Stimulated activated CD8-positive, alpha-beta memory T cell treated with anti-CD3 and anti-CD28 coated beads, Interleukin-4, amount 100 ng/mL, for 24 hours (primary cell): ENCODE measurements at regions not wholly inside any gene's neighbourhood (a gene's known extent, or its start where the extent isn't known, plus 50 kb on each side); places are given as distances from the start of the nearest gene placed in this dataset.

Experiments
- DNase-seq: peaks from one replicate; pipeline ENCODE4 v3.0.0-alpha.2; 2020; ENCODE audit warnings: low read depth

- no peak for DNase-seq
Observed at GRCh38 chr16:5649762-5650743, 552.5 kb upstream of the EEF2KMT start.

DNA sequence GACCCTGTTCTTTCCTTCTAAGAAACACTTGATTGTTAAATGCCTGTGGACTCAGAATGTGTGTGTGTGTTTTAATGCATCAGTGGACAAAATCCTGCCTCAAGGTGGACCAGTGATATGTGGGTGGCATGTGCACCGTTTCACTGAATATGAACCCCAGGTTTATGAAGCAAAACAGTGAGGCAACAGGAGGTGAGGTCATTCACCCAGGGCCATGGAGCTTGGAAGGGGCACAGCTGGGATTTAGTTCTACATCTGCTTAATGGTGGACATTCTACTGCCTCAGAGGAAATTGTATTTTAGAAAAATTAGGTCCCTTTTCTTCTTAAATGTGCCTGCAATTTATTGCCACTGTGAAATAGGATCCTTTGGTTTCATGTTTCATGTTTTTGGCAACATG, 549.5 kb upstream of the EEF2KMT start:
- DNase-seq = no peak

GRCh38 chr16:5643855-5644531, 546.4 kb upstream of the EEF2KMT start:
- no peak for DNase-seq

GRCh38 chr16:5642436-5642835, 544.8 kb upstream of the EEF2KMT start:
- no peak for DNase-seq

- no peak for DNase-seq
Observed at GRCh38 chr16:5642011-5642410, 544.4 kb upstream of the EEF2KMT start.

GRCh38 chr16:5640883-5641282, 543.3 kb upstream of the EEF2KMT start:
- no peak for DNase-seq

- DNase-seq = no peak
Observed at GRCh38 chr16:5639531-5639930, 541.9 kb upstream of the EEF2KMT start.

DNA sequence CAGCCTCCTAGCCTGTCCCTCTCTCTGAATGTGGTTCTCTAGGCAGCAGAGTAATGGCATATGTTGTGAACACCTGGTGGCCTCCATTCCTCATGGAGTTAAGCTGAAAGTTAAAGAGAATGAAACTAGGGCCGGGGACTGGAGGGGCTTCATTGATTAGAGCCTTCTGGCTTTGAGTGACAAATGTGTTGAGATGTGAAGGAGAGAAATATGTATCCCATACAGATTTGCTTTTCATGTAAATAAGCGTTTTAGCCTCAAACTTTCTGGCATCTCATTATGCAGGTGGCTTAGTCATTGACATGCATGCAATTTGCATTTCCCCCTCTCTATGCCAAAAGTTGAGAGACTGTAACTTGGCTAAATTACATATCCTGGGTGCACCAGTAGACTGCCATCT, 537.7 kb upstream of the EEF2KMT start:
- DNase-seq = no peak

DNA sequence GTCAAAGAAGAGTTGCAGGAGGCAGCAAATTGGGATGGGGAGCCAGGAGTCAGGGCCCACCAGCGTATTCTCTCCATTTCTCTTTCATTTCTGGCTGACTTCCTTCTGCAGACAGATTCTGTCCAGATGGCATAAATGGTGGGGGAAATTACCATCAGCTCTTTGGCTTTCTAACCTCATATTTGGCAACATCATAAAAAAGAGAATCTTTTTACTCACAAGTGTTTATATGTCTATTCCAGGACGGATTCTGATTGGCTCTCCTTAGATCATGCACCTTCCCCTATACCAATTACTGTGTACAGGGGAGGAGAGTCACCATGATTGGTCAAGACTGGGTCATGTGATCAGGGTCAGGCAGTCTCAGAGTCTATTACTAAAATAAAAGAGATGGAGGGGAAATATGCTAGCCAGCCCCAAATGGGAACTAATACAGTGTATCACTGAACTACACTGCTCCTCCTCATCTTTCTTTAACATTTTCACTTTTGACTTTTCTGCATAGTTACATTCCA, 537.1 kb upstream of the EEF2KMT start:
- DNase-seq = no peak

GRCh38 chr16:5633845-5634440, 536.3 kb upstream of the EEF2KMT start:
- no peak for DNase-seq

GRCh38 chr16:5622234-5622884, 524.8 kb upstream of the EEF2KMT start:
- no peak for DNase-seq

DNA sequence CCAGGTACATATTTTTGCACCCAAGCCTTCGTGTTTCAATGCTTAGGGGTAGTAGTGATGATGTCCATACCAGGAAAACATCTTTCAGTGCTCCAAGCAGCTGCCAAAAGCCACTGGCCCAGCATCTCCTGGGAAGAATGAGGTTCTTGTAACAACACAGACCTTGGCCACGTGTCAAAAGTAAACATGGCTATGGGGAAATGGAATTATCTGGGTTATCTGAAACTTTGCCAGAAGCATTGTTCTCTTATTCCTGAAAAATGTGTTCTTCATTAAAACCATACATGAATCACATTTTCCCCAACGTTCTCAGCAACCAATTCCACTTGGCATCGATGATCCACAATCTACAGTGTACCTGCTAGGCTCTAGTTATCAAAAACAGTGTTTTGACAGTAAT, 524.2 kb upstream of the EEF2KMT start:
- no peak for DNase-seq

DNA sequence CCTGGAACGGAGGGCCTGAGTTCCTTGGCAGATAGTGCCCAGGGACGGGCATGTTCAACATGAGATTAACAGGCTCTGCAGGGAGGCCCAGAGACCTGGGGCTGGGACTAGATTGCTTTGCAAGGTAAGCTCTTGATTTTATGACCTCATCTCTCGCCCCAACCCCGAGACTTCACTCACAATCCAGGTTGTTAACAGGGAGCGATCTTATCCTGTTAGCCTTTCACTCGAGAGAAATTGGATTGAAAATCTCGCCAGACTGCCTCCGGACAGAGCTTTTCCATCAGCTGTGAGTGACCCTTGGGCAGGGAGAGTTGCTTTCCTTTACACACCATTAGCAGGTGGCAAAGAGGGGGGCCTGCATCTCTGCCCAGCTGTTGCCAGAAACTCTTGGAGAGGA, 521.7 kb upstream of the EEF2KMT start:
- no peak for DNase-seq

- no peak for DNase-seq
Observed at GRCh38 chr16:5616841-5617240, 519.2 kb upstream of the EEF2KMT start.

- no peak for DNase-seq
Observed at GRCh38 chr16:5615868-5616642, 518.5 kb upstream of the EEF2KMT start.

GRCh38 chr16:5607169-5607568, 509.6 kb upstream of the EEF2KMT start:
- DNase-seq = no peak

DNA sequence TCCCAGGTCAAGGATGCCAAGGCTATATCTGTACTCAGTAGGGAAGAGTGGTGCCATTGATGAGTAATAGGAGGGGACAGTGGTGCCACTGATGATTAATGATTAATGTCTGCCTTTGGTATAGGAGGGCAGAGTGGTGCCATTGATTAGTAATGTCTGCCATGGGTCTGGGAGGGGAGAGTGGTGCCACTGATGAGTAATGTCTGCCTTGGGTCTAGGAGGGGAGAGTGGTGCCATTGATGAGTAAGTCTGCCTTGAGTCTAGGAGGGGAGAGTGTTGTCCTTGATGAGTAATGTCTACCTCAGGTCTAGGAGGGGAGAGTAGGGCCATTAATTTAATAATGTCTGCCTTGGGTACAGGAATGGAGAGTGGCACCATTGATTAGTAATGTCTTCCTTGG, 507.8 kb upstream of the EEF2KMT start:
- no peak for DNase-seq

- DNase-seq = no peak
Observed at GRCh38 chr16:5604770-5605169, 507.2 kb upstream of the EEF2KMT start.

- no peak for DNase-seq
Observed at GRCh38 chr16:5603836-5604235, 506.2 kb upstream of the EEF2KMT start.

- no peak for DNase-seq
Observed at GRCh38 chr16:5601957-5602356, 504.4 kb upstream of the EEF2KMT start.

DNA sequence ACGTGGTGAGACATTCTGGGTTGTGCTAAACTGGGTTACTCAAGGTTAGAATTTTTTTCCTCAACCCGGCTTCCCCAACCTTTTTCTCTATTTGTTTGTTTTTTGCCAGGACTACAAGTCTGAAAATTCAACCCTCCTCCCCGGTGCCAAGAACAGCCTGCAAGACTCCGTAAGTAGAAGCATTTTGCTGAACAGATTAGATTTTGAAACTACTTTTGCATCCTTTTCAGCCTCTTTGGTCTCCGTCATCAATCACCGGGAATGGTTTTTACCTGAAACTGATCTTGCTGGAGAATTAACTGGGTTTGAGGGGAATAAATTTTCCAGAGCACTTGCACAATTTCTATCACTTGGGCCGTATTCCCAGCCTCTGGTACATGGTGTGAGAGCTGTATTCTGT, 501.2 kb upstream of the EEF2KMT start:
- DNase-seq = no peak
